GM18520 (cell line): ENCODE measurements at regions not wholly inside any gene's neighbourhood (a gene's known extent, or its start where the extent isn't known, plus 50 kb on each side); places are given as distances from the start of the nearest gene placed in this dataset.
"Not testable (repeated sequence)": the region's sequence is repeated elsewhere in the genome, so short reads cannot be mapped to it uniquely, and the experiment has no call there.

Source experiments
- ATAC-seq: cut with Tn5 transposase; IDR thresholded peaks from one replicate; pipeline ENCODE4 v1.9.1; 2021; ENCODE audit not compliant: unreplicated experiment

- ATAC-seq = no peak
Measured at GRCh38 chr14:65153101-65153500, 50.8 kb upstream of the MAX start.

DNA sequence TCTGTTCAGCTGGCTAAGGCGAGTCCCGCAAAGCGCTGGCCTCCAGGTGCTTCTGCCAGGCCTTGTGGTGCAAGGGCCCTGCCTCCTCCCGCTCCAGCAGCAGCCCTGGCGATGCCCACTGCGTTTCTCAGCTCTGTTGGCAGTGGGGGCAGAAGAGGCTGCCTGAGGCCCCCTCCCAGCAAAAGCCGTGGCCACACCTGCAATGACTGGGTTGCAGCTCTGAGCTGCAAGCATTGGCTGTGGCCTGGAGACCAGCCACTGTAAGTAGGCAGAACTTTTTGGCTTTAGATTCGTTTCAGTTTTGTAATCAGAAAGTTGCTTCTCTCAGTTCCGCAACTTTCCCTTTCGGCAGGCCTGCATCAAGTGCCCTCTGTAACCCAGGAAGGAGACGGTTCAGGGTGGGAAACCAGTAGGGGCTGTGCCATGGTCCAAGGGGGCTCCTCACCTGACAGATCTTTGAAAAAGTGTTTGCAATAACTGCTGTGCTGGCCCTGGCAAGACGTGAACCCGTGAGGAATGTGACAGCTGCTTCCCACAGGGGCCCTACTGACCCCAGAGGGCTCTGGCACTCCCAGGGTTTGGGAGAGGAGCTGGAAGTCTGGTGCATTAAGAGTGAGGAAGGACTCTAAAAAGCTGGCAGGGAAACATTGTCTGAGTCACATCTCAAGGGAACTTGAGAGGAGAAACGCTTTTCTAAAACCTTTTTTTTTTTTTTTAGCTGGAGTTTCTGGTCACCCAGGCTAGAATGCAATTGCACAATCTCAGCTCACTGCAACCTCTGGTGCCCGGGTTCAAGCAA, 54.5 kb upstream of the MAX start:
- peak; percentile 55 for ATAC-seq

DNA sequence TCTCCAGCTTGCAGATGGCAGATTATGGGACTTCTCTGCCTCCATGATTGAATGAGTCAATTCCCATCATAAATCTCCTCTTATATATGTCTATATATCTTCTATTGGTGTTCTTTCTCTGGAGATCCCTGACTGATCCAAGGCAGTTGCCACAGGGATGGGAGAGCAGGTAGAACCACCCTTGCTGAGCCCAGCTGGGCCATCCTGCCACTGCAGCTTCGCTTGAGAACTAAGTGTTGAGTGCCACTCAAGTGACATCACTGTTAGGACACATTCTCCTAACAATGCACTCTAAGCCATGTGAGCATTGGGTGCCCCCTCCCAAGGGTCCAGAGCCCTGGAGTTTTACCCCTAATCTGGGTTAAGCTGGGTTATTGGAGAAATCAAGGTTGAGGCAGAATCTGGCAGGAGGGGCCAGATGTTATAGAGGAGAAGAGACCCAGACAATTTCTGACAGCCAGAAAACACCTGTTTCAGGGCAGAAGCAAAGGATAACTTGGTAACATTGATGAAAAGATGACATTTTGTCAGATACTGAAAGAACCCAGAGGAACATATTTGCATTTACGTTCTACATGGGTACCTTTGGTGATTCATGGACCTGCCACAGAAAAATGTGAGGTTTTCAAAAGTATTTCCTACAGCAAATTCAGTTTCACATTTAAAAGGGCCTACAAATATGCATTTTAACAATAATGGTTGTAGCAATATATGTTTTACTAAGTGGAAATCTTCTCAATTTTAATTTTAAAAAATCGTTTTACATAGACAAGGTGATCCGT, 57.2 kb upstream of the MAX start:
- ATAC-seq = peak; percentile 64

DNA sequence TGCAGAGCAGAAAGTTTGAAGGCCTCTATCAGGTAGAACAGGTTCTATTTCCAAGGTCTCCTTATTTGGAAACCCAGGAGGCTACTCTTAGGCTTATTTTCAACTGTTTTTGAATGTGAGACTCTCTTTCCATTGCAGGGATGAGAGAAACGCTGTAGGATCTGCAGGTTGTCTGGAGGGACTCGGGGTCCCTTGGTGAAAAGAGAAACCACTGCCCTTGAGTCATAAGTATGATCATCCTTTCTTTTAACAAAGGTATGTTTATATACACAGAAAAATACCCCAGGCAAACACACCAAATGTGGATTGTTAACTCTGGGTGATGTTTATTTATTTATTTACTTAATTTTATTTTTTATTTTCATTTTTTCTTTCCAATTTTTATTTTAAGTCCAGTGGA, 57.8 kb upstream of the MAX start:
- no peak for ATAC-seq

DNA sequence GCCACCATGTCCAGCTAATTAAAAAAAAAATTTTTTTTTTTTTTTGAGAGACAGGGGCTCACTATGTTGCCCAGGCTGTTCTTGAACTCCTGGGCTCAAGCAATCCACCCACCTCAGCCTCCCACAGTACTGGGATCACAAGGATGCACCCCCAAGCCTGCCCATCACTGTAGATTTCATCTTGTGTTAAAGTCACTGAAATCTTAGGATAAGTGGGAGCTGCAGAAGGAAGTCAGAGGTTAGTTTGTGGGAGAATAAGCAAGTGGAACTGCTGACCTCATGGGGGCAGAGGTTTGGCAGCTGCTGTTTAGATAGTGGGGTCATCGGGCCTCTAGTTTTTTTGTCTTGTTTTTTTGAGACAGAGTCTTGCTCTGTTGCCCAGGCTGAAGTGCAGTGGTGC, 59.7 kb upstream of the MAX start:
- ATAC-seq = no peak

GRCh38 chr14:65164068-65164824, 61.9 kb upstream of the MAX start:
- ATAC-seq = no peak

- no peak for ATAC-seq
Measured at GRCh38 chr14:65164825-65165135, 62.5 kb upstream of the MAX start.

DNA sequence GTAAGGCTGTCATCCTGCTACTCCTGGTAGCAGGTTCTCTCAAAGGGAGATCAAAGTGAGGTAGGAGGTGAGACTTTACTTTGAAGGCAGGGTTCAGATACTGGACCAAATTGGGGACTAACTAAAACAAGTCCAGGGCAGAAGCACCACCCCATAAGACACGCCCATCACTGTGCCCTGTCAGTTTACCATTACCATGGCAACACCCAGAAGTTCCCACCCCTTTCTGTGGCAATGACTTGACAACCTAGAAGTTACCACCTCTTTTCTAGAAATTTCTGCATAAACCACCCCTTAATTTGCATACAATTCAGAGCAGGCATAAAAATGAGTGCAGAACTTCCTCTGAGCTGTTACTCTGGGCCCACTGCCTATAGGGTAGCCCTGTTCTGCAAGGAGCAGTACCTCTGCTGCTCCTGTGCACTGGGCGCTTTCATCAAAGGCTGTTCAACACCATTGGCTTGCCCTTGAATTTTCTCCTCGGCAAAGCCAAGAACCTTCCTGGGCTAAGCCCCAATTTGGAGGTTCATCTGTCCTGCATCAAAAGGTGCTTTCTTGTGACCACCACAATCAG, 64.8 kb upstream of the MAX start:
- no peak for ATAC-seq

DNA sequence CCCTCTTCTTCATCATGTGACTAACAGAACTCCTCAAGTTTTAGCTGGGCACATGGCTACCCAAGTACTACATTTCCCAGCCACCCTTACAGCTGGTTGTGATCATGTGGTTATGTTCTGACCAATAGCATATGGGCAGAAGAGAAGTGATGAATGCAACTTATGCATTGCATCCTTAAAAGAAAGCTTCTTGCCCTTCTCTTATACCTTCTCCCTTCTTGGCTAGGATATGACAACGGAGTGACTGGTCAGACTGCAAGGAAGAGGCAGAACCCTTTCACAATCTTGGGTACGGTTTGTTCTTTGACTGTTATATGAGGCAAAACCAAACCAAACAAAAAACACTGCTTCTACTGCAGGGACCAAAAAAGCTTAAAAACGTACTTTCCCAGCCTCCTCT, 66.5 kb upstream of the MAX start:
- ATAC-seq = peak; percentile 1

DNA sequence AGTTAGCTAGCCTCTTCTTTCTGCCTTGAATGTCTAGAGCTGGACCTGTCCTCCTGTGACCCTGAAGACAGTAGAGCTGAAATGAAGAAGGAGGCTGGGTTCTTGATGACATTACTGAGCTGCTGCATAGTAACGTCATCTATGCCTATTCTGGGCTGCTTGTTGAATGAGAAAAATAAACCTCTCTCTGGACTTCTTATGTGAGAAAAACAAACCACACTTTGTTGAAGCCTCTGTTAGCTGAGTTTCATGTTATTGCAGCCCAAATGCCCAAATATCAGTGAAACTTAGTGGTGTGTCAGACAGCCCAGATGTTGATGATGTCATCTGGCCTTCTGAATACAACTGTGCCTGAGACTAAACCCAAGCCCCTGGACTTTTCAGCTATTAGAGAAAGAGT, 67.0 kb upstream of the MAX start:
- peak; percentile 83 for ATAC-seq

DNA sequence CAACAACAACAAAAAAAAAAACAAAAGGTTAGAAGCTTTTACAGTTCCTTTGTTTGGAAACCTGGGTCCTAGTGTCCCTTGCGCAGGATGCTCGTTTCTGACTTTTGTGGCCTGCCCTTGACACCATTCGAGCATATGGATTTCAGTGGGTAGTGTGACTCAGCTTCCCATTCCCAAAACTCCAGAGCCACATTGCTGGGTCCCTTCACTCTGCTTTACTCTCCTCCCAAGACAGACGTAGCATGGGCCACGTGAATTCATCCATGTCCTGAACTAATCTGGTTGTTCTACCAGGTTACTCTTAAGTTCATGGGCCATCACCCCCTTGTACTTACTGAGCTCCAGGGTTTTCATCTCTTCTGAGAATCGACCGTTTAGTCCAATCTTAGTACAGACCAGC, 68.0 kb upstream of the MAX start:
- no peak for ATAC-seq

DNA sequence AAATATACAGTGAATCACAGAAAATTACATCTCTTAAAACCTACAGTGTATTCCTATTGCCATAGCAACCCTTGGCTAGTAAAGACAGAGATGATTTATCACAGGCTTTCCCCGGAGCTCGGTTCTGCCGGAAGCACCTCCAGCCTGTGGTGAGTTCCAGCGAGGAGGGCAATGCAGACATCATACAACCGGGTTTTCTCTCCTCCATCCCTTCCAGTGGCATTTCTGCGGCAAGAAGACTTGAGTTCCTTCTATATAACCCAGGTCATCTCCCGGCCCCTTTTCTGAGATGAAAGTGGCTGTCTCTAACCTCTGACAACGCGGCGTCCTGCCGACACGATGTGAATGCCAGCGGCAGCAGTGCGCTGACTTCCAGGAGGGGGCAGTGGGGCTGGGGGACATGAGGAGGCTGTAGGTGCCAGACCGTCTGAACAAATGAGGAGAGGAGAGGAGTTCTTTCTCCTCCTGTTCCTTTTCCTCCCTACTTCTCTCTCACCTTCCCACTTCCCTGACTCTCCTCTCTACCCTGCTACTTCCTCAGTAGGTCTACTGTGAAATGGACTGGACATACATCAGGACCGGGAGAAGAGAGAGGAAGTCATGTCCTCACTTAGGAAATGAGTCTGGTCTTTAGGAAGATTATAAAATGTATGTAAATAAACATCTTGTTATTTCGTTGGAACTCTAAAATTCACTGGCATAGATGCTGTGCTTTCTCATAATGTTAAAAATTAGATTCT, 68.6 kb upstream of the MAX start:
- no peak for ATAC-seq

- ATAC-seq = no peak
Measured at GRCh38 chr14:65173973-65174693, 71.8 kb upstream of the MAX start.

DNA sequence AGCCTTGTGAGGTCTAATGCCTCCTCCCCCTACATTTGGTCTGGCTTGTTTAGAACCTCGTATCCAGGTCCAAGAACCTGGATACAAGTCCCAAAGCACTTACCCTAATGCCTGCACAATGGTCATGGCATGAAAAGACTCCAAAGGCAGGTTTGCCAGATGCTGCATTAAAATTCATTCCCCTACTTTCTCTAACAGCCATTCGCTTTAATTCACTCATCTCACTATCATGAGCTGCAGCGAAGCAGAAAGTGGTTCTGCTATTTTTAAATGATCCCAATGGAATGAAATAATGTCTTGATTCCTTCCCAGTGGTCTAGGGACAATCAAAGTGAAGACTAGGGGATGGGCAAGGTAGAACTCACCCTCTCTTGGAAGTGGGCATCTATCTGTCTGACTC, 72.5 kb upstream of the MAX start:
- no peak for ATAC-seq

GRCh38 chr14:65177551-65177950, 75.2 kb upstream of the MAX start:
- ATAC-seq = no peak

GRCh38 chr14:65179231-65179630, 76.9 kb upstream of the MAX start:
- not testable (repeated sequence) for ATAC-seq

GRCh38 chr14:65179918-65180724, 77.8 kb upstream of the MAX start:
- ATAC-seq = peak; percentile 93

DNA sequence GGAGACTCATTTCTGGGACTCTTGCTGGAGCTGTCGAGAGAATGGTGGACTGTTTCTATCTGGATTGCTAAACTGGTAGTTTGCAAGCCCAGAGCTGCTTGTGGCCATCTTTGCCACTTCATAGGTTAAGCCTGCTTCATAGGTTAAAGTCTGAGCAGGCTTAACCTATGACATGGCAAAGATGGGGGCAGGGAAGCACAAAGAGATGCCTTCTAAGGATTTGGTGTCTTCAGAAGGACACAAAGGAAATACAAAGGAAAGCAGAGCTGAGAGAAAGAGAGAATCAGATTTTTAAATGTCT, 78.4 kb upstream of the MAX start:
- ATAC-seq = no peak

DNA sequence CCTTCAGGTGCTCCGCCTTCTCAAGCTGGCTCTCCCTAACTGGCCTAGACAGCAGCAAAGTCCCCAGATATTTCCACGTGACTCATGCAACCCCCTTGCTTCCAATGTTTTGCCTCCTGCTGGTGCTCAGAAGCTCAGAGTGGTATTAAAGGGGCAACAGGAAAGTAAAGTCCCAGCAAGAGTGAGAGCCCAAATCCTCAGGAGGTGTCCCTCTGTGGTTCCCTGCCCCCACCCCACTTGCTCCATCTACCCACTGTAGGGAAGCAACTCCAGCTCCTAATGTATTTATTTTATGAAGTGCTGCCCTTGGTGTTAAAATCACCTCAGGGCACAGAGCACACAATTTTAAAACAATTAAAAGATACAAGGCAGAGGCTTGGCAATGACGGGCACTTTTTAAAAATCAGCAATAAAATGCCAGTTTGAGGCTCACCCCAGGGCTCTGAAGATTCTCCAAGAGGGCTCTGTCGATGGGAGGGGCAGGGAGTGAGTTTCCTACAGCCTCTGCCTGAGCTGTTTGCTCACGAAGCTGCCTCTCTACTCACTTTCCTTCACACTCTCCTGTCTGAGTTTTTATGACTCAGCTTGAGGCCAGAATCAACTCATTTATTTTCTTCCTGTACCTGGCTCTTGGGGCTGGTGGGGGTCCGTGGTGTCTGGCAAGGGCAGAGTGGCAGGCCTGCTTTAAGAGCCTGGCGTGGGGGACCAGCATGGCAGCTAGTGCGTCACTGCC, 81.9 kb upstream of the MAX start:
- ATAC-seq = no peak
